ENCODE measurements at regions not wholly inside any gene's neighbourhood (a gene's known extent, or its start where the extent isn't known, plus 50 kb on each side); places are given as distances from the start of the nearest gene placed in this dataset.

GRCh38 chr21:24869862-24870261 lies 737.4 kb downstream of the MRPL39 start:
- no peak for ATAC-seq
- no peak for TF ChIP-seq CTCF (IDR thresholded peaks at IDR 0.05)
- H3K27me3 ChIP-seq, result no peaks in the 10 kb centered on the region
- no peak overlapping the region for H3K4me3 ChIP-seq
- H3K36me3 ChIP-seq, result no peaks in the 10 kb centered on the region
- H3K4me1 ChIP-seq, result no peaks in the 10 kb centered on the region
- intact Hi-C loops (cut with DNase I), result no loop called here
- no peak overlapping the region for H3K27ac ChIP-seq
- peaks cover 4% of the 10 kb centered on the region for H3K9me3 ChIP-seq
- DNase-seq, result no peak

GRCh38 chr21:24868117-24868516 lies 739.2 kb downstream of the MRPL39 start:
- Histone ChIP-seq H3K4me1 (no peaks in the 10 kb centered on the region), H3K36me3 (no peaks in the 10 kb centered on the region), H3K4me3 (no peak overlapping the region), H3K9me3 (no peaks in the 10 kb centered on the region), H3K27ac (no peak overlapping the region), H3K27me3 (no peaks in the 10 kb centered on the region)
- intact Hi-C loops (cut with DNase I), result no loop called here
- no peak for TF ChIP-seq CTCF (IDR thresholded peaks at IDR 0.05)
- no peak for DNase-seq
- ATAC-seq, result no peak

- no peak overlapping the region for H3K27ac ChIP-seq
- ATAC-seq (no peak), DNase-seq (no peak)
- H3K4me1 ChIP-seq, result no peaks in the 10 kb centered on the region
- H3K36me3 ChIP-seq, result no peaks in the 10 kb centered on the region
- no peak overlapping the region for H3K4me3 ChIP-seq
- intact Hi-C loops (cut with DNase I), result no loop called here
- H3K9me3 ChIP-seq, result no peaks in the 10 kb centered on the region
- no peaks in the 10 kb centered on the region for H3K27me3 ChIP-seq
- TF ChIP-seq CTCF (IDR thresholded peaks at IDR 0.05), result no peak
Measured at GRCh38 chr21:24861471-24861870, 745.8 kb downstream of the MRPL39 start.

GRCh38 chr21:24856326-24856725 lies 751.0 kb downstream of the MRPL39 start:
- intact Hi-C loops (cut with DNase I), result no loop called here
- TF ChIP-seq CTCF (IDR thresholded peaks at IDR 0.05), result no peak

GRCh38 chr21:24852610-24853195 lies 754.6 kb downstream of the MRPL39 start:
- H3K27ac ChIP-seq, result no peak overlapping the region
- intact Hi-C loops (cut with DNase I), result no loop called here
- H3K4me1 ChIP-seq, result no peaks in the 10 kb centered on the region
- H3K4me3 ChIP-seq, result no peak overlapping the region
- ATAC-seq, result no peak
- DNase-seq, result no peak
- H3K9me3 ChIP-seq, result no peaks in the 10 kb centered on the region
- no peak for TF ChIP-seq CTCF (IDR thresholded peaks at IDR 0.05)
- no peaks in the 10 kb centered on the region for H3K36me3 ChIP-seq
- H3K27me3 ChIP-seq, result no peaks in the 10 kb centered on the region

More at GRCh38 chr21:24856326-24856725, 751.0 kb downstream of the MRPL39 start:
- H3K4me1 ChIP-seq, result no peaks in the 10 kb centered on the region
- H3K27me3 ChIP-seq, result no peaks in the 10 kb centered on the region
- no peak overlapping the region for H3K4me3 ChIP-seq
- H3K27ac ChIP-seq, result no peak overlapping the region
- no peak for ATAC-seq
- H3K9me3 ChIP-seq, result no peaks in the 10 kb centered on the region
- no peaks in the 10 kb centered on the region for H3K36me3 ChIP-seq
- no peak for DNase-seq

DNA sequence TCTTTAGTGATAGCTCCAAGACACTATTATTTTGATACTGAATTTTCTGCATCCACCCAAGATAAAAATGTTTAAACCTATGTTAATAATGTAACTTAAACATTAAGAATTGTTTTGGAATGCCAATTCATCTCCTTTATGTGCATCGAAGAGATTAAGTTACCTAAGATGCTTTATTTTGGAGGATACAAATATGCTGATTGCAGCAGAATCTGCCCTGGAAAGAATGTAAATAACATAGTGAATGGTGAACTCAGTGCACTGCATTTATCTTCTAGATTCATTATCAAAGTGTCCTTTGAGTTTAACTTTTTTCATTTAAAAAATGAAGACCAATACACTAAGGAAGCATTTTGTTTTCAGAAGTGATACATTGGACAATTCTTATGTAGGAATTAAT lies 757.2 kb downstream of the MRPL39 start:
- no peaks in the 10 kb centered on the region for H3K36me3 ChIP-seq
- intact Hi-C loops (cut with DNase I), result no loop called here
- no peak for TF ChIP-seq CTCF (IDR thresholded peaks at IDR 0.05)
- no peaks in the 10 kb centered on the region for H3K9me3 ChIP-seq
- ATAC-seq (no peak), DNase-seq (no peak)
- no peak overlapping the region for H3K4me3 ChIP-seq
- no peaks in the 10 kb centered on the region for H3K27me3 ChIP-seq
- no peak overlapping the region for H3K27ac ChIP-seq
- H3K4me1 ChIP-seq, result no peaks in the 10 kb centered on the region
